Neural progenitor cell (in vitro differentiated cells): ENCODE measurements at regions not wholly inside any gene's neighbourhood (a gene's known extent, or its start where the extent isn't known, plus 50 kb on each side); places are given as distances from the start of the nearest gene placed in this dataset.

Source experiments
- DNase-seq: peaks from one replicate; pipeline ENCODE4 v3.0.0-alpha.2; 2016; ENCODE audit warnings: low spot score
- H2AFZ ChIP-seq: fragments of 200-600 bp; sonication (generic); replicated peaks from 2 replicates; pipeline ENCODE4 v1.6.1; 2016; ENCODE audit warnings: antibody characterized with exemption
- H3F3A ChIP-seq: fragments of 200-600 bp; sonication (generic); 2 replicates; pipeline ENCODE4 v1.6.1; 2016; ENCODE audit warnings: antibody characterized with exemption, low read depth
- H3K27ac ChIP-seq: fragments of 200-600 bp; sonication (generic); 2 replicates; pipeline ENCODE4 v1.5.1; 2016; ENCODE audit warnings: mild to moderate bottlenecking
- H3K27me3 ChIP-seq: fragments of 200-600 bp; sonication (generic); 2 replicates; pipeline ENCODE4 v1.6.1; 2016; ENCODE audit warnings: mild to moderate bottlenecking, moderate library complexity
- H3K36me3 ChIP-seq: fragments of 200-600 bp; sonication (generic); 2 replicates; pipeline ENCODE4 v1.5.1; 2016
- H3K4me1 ChIP-seq: fragments of 200-600 bp; sonication (generic); 2 replicates; pipeline ENCODE4 v1.6.1; 2016; ENCODE audit warnings: mixed run types
- H3K4me2 ChIP-seq: fragments of 200-600 bp; sonication (generic); 2 replicates; pipeline ENCODE4 v1.6.1; 2016
- H3K4me3 ChIP-seq: fragments of 200-600 bp; sonication (generic); 2 replicates; pipeline ENCODE4 v1.5.1; 2016
- H3K79me2 ChIP-seq: fragments of 200-600 bp; sonication (generic); 2 replicates; pipeline ENCODE4 v1.6.1; 2016; ENCODE audit warnings: low read depth
- H3K9ac ChIP-seq: fragments of 200-600 bp; sonication (generic); 2 replicates; pipeline ENCODE4 v1.6.1; 2016
- H3K9me3 ChIP-seq: fragments of 200-600 bp; sonication (generic); 2 replicates; pipeline ENCODE4 v1.5.1; 2016; ENCODE audit warnings: low read depth
- H4K20me1 ChIP-seq: fragments of 200-600 bp; sonication (generic); 2 replicates; pipeline ENCODE4 v1.6.1; 2016; ENCODE audit warnings: low read depth
- H3K27ac Mint-ChIP-seq: 3 replicates; pipeline ENCODE4 v1.8.0; 2021; ENCODE audit warnings: mixed read lengths
- H3K27me3 Mint-ChIP-seq: 2 replicates; pipeline ENCODE4 v1.8.0; 2022; ENCODE audit warnings: low read depth, mild to moderate bottlenecking, inconsistent platforms, moderate library complexity, mixed read lengths; ENCODE audit not compliant: insufficient read depth
- H3K36me3 Mint-ChIP-seq: 3 replicates; pipeline ENCODE4 v1.8.0; 2021; ENCODE audit warnings: mixed read lengths
- H3K4me1 Mint-ChIP-seq: 3 replicates; pipeline ENCODE4 v1.8.0; 2021; ENCODE audit warnings: mixed read lengths
- H3K4me3 Mint-ChIP-seq: 3 replicates; pipeline ENCODE4 v1.8.0; 2021; ENCODE audit warnings: mild to moderate bottlenecking, moderate library complexity, mixed read lengths
- H3K9me3 Mint-ChIP-seq: 3 replicates; pipeline ENCODE4 v1.8.0; 2020; ENCODE audit warnings: mixed read lengths
- CTCF ChIP-seq: fragments of 200-600 bp; sonication (generic); IDR thresholded peaks from 2 replicates; pipeline ENCODE4 v1.5.1; 2017; ENCODE audit warnings: antibody characterized with exemption, mild to moderate bottlenecking
- EZH2 ChIP-seq: fragments of 200-600 bp; sonication (generic); IDR thresholded peaks from 2 replicates; pipeline ENCODE4 v1.6.1; 2017; ENCODE audit warnings: antibody characterized with exemption, mild to moderate bottlenecking, moderate library complexity
- EZH2phosphoT487 ChIP-seq: fragments of 200-600 bp; sonication (generic); IDR thresholded peaks from 2 replicates; pipeline ENCODE4 v1.6.1; 2017; ENCODE audit warnings: antibody characterized with exemption

GRCh38 chr5:4188704-4189103 is 593.1 kb downstream of the IRX1 start:
- no peaks in the 10 kb centered on the region for H3K36me3 ChIP-seq
- H3K4me1 Mint-ChIP-seq: peaks cover 21% of the 10 kb centered on the region
- no peak overlapping the region for H3K27ac Mint-ChIP-seq
- no peaks in the 10 kb centered on the region for H3K79me2 ChIP-seq
- H3K9me3 ChIP-seq: peaks cover 9% of the 10 kb centered on the region
- H2AFZ ChIP-seq: no peak overlapping the region
- H3K4me1 ChIP-seq: peaks cover 4% of the 10 kb centered on the region
- no peaks in the 10 kb centered on the region for H3K36me3 Mint-ChIP-seq
- H3K4me2 ChIP-seq: no peak overlapping the region
- peaks cover 19% of the 10 kb centered on the region for H3K9me3 Mint-ChIP-seq
- no peak overlapping the region for H3K4me3 ChIP-seq
- H3K27me3 ChIP-seq: no peaks in the 10 kb centered on the region
- peaks cover 4% of the 10 kb centered on the region for H3K27me3 Mint-ChIP-seq
- peaks cover 21% of the 10 kb centered on the region for H3F3A ChIP-seq
- no peak overlapping the region for H3K27ac ChIP-seq
- no peak overlapping the region for H3K4me3 Mint-ChIP-seq
- TF ChIP-seq CTCF (no peak), EZH2phosphoT487 (no peak), EZH2 (no peak)
- no peak overlapping the region for H3K9ac ChIP-seq
- no peaks in the 10 kb centered on the region for H4K20me1 ChIP-seq
- no peak for DNase-seq

- DNase-seq: no peak
- H3K79me2 ChIP-seq: no peaks in the 10 kb centered on the region
- H3K9ac ChIP-seq: no peak overlapping the region
- H3K27me3 ChIP-seq: no peaks in the 10 kb centered on the region
- Mint-ChIP-seq H3K27me3 (peaks cover 4% of the 10 kb centered on the region), H3K4me3 (no peak overlapping the region), H3K4me1 (peaks cover 21% of the 10 kb centered on the region), H3K27ac (no peak overlapping the region), H3K36me3 (no peaks in the 10 kb centered on the region), H3K9me3 (peaks cover 13% of the 10 kb centered on the region)
- H3K27ac ChIP-seq: no peak overlapping the region
- H3K4me3 ChIP-seq: no peak overlapping the region
- no peaks in the 10 kb centered on the region for H4K20me1 ChIP-seq
- peaks cover 4% of the 10 kb centered on the region for H3K4me1 ChIP-seq
- H3K9me3 ChIP-seq: peaks cover 9% of the 10 kb centered on the region
- no peak overlapping the region for H3K4me2 ChIP-seq
- TF ChIP-seq EZH2phosphoT487 (no peak), CTCF (no peak), EZH2 (no peak)
- H3F3A ChIP-seq: peaks cover 21% of the 10 kb centered on the region
- H2AFZ ChIP-seq: no peak overlapping the region
- H3K36me3 ChIP-seq: no peaks in the 10 kb centered on the region
Measured at GRCh38 chr5:4189317-4189716, 593.7 kb downstream of the IRX1 start.

GRCh38 chr5:4191041-4191440 is 595.4 kb downstream of the IRX1 start:
- no peaks in the 10 kb centered on the region for H3K36me3 ChIP-seq
- H3K27ac ChIP-seq: no peak overlapping the region
- Mint-ChIP-seq H3K4me3 (no peak overlapping the region), H3K27ac (no peak overlapping the region), H3K4me1 (peaks cover 24% of the 10 kb centered on the region), H3K27me3 (peaks cover 5% of the 10 kb centered on the region), H3K9me3 (no peaks in the 10 kb centered on the region), H3K36me3 (no peaks in the 10 kb centered on the region)
- DNase-seq: no peak
- no peak overlapping the region for H3K9ac ChIP-seq
- H3K27me3 ChIP-seq: no peaks in the 10 kb centered on the region
- peaks cover 8% of the 10 kb centered on the region for H3K4me1 ChIP-seq
- H4K20me1 ChIP-seq: no peaks in the 10 kb centered on the region
- H3F3A ChIP-seq: peaks cover 21% of the 10 kb centered on the region
- TF ChIP-seq EZH2: no peak
- no peak for TF ChIP-seq CTCF
- TF ChIP-seq EZH2phosphoT487: no peak
- H3K4me3 ChIP-seq: no peak overlapping the region
- no peaks in the 10 kb centered on the region for H3K79me2 ChIP-seq
- H3K4me2 ChIP-seq: no peak overlapping the region
- no peak overlapping the region for H2AFZ ChIP-seq
- H3K9me3 ChIP-seq: no peaks in the 10 kb centered on the region

GRCh38 chr5:4191703-4192102 is 596.1 kb downstream of the IRX1 start:
- H3K27ac Mint-ChIP-seq: no peak overlapping the region
- TF ChIP-seq CTCF (no peak), EZH2 (no peak), EZH2phosphoT487 (no peak)
- no peak for DNase-seq
- Histone ChIP-seq H3K27me3 (no peaks in the 10 kb centered on the region), H3K79me2 (no peaks in the 10 kb centered on the region), H4K20me1 (no peaks in the 10 kb centered on the region), H3K4me1 (peaks cover 13% of the 10 kb centered on the region), H3K9ac (no peak overlapping the region), H3F3A (peaks cover 21% of the 10 kb centered on the region), H3K27ac (no peak overlapping the region), H3K9me3 (no peaks in the 10 kb centered on the region), H3K4me3 (no peak overlapping the region), H2AFZ (no peak overlapping the region), H3K36me3 (no peaks in the 10 kb centered on the region), H3K4me2 (no peak overlapping the region)
- no peaks in the 10 kb centered on the region for H3K36me3 Mint-ChIP-seq
- H3K27me3 Mint-ChIP-seq: peaks cover 4% of the 10 kb centered on the region
- no peak overlapping the region for H3K4me3 Mint-ChIP-seq
- peaks cover 26% of the 10 kb centered on the region for H3K4me1 Mint-ChIP-seq
- H3K9me3 Mint-ChIP-seq: no peaks in the 10 kb centered on the region
